Vagina (tissue), 2 donors: ENCODE measurements at regions not wholly inside any gene's neighbourhood (a gene's known extent, or its start where the extent isn't known, plus 50 kb on each side); places are given as distances from the start of the nearest gene placed in this dataset.

ENCODE experiments used
- POLR2AphosphoS5 ChIP-seq, 2 donors: sonication (generic); formaldehyde crosslinking; IDR thresholded peaks; one replicate each; pipeline ENCODE4 v1.9.0; 2017; ENCODE audit warnings: antibody characterized with exemption in 2 of 2, mild to moderate bottlenecking in 2 of 2, low read depth in 1 of 2; ENCODE audit not compliant: insufficient read depth in 1 of 2
- TF ChIP-seq, protein P1 (sequence below), 3 experiments: fragments of 450-650 bp in 2 of 3; fragments of 200-600 bp in 1 of 3; sonication (generic) in 1 of 3; IDR thresholded peaks; one replicate each; pipeline ENCODE4 v1.5.1; 2017 to 2019; ENCODE audit warnings: antibody characterized with exemption in 3 of 3, mild to moderate bottlenecking in 2 of 3, moderate library complexity in 2 of 3

DNA sequence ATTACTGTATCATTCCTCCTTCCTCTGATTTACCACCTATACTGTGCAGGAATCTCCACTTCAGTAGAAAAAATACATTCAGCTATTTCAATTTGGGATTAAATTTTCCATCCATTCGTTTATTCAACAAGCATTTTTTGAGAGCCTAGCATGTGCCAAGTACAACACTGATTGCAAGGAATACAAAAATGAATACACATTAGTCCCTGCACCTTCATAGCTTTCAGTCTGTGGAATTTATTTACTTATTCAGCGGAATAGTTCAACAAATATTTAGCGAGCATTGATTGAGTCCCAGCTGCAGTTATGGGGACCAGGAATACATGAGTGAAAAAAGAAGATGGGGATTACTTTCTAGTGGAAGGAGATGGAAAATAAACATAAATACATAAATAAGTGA, 606.8 kb upstream of the TBL1XR1 start:
- TF ChIP-seq POLR2AphosphoS5 (IDR thresholded peaks at IDR 0.05; ENCODE audit: insufficient read depth in 1 of 2, low read depth in 1 of 2), result no peak
- TF ChIP-seq, protein P1, sequence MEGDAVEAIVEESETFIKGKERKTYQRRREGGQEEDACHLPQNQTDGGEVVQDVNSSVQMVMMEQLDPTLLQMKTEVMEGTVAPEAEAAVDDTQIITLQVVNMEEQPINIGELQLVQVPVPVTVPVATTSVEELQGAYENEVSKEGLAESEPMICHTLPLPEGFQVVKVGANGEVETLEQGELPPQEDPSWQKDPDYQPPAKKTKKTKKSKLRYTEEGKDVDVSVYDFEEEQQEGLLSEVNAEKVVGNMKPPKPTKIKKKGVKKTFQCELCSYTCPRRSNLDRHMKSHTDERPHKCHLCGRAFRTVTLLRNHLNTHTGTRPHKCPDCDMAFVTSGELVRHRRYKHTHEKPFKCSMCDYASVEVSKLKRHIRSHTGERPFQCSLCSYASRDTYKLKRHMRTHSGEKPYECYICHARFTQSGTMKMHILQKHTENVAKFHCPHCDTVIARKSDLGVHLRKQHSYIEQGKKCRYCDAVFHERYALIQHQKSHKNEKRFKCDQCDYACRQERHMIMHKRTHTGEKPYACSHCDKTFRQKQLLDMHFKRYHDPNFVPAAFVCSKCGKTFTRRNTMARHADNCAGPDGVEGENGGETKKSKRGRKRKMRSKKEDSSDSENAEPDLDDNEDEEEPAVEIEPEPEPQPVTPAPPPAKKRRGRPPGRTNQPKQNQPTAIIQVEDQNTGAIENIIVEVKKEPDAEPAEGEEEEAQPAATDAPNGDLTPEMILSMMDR (IDR thresholded peaks at IDR 0.05), result no peak
